Hepatocyte (in vitro differentiated cells): ENCODE measurements at regions not wholly inside any gene's neighbourhood (a gene's known extent, or its start where the extent isn't known, plus 50 kb on each side); places are given as distances from the start of the nearest gene placed in this dataset.

Source experiments
- EZH2 ChIP-seq: fragments of 200-600 bp; sonication (generic); IDR thresholded peaks from 2 replicates; pipeline ENCODE4 v1.6.1; 2016; ENCODE audit warnings: antibody characterized with exemption, mild to moderate bottlenecking, borderline replicate concordance
- TF ChIP-seq, protein P1 (sequence below): fragments of 200-600 bp; sonication (generic); IDR thresholded peaks from 2 replicates; pipeline ENCODE4 v1.5.1; 2016; ENCODE audit warnings: antibody characterized with exemption, mild to moderate bottlenecking; ENCODE audit not compliant: poor library complexity

DNA sequence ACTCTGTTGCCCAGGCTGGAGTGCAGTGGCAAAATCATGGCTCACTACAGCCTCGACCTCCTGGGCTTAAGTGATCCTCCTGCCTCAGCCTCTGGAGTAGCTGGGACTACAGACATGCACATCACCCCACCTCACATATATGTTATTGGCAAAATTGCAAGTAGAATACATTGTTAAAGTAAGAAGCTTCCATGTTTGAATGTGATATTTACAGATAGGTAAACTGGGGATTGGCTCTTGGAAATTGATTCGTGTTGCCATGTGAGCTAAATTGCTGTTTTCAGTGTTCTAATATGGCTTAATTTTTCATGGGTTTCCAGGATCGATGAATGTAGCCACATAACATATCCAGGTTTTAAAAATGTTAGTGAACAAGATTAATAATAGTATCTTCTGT is 149.0 kb upstream of the ZNF217 start:
- TF ChIP-seq, protein P1, sequence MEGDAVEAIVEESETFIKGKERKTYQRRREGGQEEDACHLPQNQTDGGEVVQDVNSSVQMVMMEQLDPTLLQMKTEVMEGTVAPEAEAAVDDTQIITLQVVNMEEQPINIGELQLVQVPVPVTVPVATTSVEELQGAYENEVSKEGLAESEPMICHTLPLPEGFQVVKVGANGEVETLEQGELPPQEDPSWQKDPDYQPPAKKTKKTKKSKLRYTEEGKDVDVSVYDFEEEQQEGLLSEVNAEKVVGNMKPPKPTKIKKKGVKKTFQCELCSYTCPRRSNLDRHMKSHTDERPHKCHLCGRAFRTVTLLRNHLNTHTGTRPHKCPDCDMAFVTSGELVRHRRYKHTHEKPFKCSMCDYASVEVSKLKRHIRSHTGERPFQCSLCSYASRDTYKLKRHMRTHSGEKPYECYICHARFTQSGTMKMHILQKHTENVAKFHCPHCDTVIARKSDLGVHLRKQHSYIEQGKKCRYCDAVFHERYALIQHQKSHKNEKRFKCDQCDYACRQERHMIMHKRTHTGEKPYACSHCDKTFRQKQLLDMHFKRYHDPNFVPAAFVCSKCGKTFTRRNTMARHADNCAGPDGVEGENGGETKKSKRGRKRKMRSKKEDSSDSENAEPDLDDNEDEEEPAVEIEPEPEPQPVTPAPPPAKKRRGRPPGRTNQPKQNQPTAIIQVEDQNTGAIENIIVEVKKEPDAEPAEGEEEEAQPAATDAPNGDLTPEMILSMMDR: no peak
- TF ChIP-seq EZH2: no peak
